Epidermal melanocyte (primary cell): ENCODE measurements at regions not wholly inside any gene's neighbourhood (a gene's known extent, or its start where the extent isn't known, plus 50 kb on each side); places are given as distances from the start of the nearest gene placed in this dataset.

Experiments
- DNase-seq: peaks from one replicate; pipeline ENCODE4 v3.0.0; 2011; ENCODE audit warnings: low spot score; ENCODE audit not compliant: insufficient read length

DNA sequence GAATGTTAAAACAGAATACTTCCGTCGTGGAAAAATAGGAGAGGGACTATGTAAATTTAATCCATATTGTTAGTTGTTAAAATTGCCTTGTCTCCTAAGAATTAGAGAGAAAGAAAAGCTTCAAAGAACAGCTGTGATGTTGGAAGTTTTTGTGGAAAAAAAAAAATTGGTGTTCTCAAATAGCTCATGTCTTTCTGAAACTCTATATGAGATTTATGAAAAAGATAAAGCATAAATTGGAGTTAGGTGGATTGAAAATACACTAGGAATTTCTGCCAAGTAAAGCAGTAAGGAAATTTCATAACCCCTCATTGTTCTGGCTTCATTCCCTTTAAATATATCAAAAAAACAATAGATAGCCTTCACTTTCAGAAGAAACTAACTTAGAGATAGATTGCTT is 274.0 kb upstream of the ADAMTS5 start:
- DNase-seq: no peak

- DNase-seq: no peak
Measured at GRCh38 chr21:27233514-27234115, 266.7 kb upstream of the ADAMTS5 start.

GRCh38 chr21:27225940-27226339 is 259.1 kb upstream of the ADAMTS5 start:
- DNase-seq: no peak

DNA sequence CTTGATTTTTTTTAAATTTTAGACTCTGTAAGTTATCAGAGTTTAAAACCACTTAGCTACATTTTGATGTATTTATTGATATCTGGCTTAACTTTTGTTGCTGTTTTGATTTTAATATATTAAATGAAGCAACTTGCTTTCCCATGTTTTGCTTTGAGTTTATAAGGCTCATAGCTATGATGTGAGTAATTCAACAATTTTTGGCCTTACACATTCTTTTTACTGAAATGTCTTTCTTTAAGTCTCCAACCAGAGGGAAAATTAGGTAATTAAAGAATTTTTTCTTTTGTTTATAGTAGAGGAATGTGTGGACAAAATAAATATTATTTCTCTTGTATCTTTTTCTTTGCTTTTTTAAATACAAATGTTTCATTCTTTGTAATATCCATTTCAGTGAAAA is 258.3 kb upstream of the ADAMTS5 start:
- no peak for DNase-seq

DNA sequence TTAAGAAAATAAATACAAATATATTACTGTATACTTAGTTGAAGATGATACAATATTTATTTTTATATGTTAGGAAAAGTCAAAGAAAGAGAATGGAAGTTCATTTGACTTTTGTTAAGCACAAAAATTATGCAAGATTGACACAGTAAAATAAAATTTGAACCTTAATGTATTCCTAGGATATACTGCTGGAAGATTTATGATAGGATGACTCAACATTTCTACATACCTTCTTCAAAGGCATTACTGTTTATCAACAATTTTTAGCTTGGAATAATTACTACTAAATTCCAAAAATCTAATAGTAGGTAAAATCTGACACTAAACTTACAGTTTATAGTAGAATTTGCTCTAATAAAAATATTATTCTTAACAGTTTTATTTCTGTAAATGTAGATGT is 257.3 kb upstream of the ADAMTS5 start:
- no peak for DNase-seq

DNA sequence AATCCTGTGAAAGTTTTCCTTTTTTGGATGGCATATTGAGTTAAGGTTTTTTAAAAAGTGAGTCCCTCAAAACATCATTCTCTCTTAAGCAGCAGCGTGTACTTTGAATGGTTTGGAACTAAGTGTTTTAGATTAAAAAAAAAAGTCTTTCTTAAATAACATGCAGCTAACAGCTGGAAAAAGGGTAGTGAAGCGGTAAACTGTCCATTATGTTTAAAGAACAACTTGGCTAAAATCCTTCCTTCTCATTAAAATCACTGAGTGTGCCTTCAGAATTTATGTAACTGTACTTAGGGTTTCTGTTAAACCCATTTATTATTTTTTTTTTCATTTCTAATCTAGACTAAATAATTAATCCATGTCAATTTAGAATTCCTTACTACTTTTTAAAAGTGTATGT is 254.2 kb upstream of the ADAMTS5 start:
- DNase-seq: no peak

GRCh38 chr21:27220416-27220815 is 253.5 kb upstream of the ADAMTS5 start:
- DNase-seq: no peak

DNA sequence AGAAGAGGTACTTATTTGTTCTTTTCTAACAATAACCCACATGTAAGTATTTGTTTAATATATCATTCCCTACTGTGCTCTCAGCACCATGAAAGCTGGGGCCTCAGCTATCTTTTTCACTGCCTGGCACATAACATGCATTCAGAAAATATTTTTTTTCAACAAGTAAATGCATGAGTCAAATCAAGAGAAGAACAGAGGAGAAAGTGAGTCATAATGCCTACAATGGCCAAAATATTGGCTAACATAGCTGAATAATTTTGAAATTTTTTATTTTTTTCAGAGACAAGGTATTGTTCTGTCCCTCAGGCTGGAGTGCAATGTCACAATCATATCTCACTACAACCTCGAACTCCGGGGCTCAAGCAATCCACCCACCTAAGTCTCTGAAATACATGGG is 252.2 kb upstream of the ADAMTS5 start:
- DNase-seq: no peak

GRCh38 chr21:27213303-27213702 is 246.4 kb upstream of the ADAMTS5 start:
- DNase-seq: no peak

DNA sequence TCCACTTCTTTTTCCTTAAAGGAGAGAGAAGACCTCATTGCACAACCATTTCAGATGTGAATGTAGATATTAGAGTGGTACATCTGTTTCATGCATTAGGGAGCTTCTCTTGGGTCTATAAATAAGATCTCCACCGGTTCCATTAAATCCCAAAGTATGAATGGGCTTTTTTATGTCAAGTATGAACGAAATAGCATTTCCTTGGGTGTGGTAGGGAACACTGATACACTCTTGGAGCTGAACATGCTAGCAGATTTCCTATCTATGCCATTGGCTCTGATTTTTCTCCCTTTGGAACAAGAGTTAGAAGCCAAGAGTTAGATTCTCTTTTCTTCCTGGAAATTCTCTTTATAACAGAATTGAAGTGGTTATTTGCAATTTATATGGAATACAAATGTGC is 245.6 kb upstream of the ADAMTS5 start:
- no peak for DNase-seq

DNA sequence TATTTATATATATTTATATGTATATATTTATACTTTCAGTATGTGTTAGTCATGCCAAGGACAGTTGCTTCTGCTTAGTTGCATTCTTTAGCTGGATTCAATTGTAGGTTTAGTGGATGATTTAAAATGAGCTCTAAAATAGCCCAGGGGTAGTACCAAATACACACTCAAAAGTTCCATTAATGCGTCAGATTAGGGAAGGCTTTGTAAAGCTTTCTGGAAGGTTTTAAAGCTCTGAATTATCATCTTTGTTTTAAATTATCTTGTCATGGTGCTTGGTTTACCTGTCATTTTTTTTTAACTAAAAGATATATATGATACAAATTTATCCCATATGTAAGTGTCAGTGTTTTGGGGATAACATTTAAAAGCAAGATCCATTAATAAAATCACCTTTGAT is 242.7 kb upstream of the ADAMTS5 start:
- no peak for DNase-seq

- no peak for DNase-seq
Measured at GRCh38 chr21:27206368-27206982, 239.6 kb upstream of the ADAMTS5 start.

GRCh38 chr21:27202301-27202700 is 235.4 kb upstream of the ADAMTS5 start:
- no peak for DNase-seq

- DNase-seq: no peak
Measured at GRCh38 chr21:27201197-27201596, 234.3 kb upstream of the ADAMTS5 start.

GRCh38 chr21:27196651-27197050 is 229.8 kb upstream of the ADAMTS5 start:
- DNase-seq: no peak

DNA sequence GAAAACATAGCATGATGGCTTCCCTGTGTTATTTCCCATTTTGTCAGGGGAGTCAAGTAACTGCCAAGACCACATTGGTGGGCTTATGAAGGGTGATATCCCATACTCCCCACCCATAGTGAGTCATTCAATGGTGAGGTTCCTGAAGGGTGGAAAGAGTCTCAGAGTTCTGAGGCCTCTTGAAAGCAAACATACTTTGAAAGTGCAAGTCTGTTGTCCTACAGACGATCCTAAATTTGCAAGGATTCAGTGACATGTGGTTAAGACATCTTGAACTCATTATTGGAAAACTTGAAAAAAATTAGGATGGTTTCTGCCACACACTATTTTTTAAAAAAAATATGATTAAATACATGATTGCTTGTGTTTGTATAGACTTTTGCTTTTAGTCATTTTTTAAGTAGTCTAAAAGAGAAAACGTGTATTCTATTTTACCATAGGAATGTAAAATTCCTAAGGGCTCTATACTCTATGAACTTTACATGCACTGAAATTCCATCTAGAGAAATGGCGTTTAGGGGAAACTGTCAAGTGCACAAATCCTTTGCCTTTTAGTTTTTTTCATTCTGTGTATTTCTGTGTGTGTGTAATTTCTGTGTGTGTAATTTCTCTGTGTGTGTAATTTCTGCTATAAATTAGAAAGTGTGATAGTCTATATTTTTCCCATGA is 225.5 kb upstream of the ADAMTS5 start:
- DNase-seq: no peak

- no peak for DNase-seq
Measured at GRCh38 chr21:27190601-27191000, 223.7 kb upstream of the ADAMTS5 start.

- no peak for DNase-seq
Measured at GRCh38 chr21:27189870-27190269, 223.0 kb upstream of the ADAMTS5 start.

DNA sequence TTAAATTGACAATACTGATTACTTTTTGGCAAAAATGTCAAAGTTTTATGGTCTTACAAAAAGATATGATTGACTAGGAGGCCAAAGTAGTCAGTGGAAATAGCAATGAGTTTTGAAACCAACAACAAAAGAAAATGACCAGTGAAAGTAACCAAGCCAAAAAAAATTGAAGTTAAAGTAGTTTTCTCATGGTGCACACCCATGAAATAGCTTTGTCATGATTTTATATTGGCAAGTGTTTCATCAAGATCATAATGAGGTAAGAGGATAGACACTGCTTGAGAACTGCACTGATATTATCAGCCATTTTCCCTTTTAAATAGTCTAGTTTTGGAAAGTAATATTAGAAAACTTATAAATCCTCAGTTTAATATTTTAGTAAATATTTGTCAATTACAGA is 206.2 kb upstream of the ADAMTS5 start:
- DNase-seq: no peak

- peak; percentile 22 for DNase-seq
Measured at GRCh38 chr21:27171707-27172106, 204.8 kb upstream of the ADAMTS5 start.

DNA sequence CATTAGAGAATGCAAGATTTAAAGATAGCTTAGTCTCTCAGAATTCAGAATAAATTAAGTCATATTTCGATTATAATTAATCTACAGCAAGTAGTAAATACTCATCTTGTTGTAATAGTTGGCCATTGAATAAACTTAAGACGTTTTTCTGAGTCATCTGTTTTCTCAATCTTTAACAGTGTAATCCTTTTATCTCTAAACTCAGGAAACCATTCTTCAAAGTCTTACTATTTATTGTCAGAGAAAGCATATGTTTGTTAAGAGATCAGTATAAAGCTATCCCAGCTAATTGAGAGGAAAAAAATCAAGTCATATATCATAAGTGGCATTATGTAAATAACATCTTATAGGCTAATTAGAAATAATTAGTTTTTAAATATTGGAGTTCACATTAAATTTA is 201.2 kb upstream of the ADAMTS5 start:
- no peak for DNase-seq

DNA sequence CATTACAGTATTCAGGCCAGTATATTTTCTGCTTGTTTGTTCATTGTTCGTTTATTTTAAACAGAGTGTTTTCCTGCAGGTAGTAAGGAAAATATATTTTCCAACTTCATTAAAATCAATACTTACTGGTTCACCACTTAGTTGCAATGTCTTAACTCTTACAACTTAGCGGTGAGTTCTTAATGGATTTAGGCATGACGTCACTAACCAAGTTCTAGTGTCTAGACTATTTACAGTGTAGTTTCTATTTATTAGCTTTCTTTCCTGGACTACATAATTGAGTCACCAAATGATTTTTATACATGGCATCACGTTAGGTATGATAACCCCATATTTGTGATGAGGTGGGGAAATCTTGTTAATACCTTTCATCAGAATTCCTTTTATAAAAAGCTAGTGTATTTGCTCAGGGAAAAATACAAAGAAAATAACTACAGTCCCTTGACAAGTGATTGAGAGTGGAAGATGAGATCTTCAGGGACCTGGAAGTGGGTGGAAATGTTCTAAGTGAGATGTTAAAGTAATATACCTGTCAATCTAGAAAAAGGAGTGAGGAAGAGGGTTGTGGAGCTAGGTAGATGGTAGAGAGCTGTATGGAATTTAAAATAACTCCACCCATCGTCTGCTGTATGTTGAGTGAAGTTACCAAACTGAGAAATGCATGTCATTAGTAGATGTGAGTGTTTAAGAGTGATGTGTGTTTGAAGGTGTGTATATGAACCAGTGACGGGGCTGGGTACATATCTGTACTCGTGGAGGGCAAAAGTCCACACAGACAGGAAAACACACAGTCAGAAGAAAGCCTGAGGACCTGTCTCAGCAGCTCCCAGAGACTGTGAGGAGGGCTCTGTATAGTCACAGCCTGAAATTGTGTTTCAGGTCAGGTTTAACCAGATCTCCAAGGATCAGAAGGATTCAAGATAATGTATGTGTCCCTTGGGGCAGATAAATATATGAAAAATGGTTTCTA is 197.6 kb upstream of the ADAMTS5 start:
- no peak for DNase-seq
